DND-41 (cell line): ENCODE measurements at regions not wholly inside any gene's neighbourhood (a gene's known extent, or its start where the extent isn't known, plus 50 kb on each side); places are given as distances from the start of the nearest gene placed in this dataset.

Source experiments
- ATAC-seq: fragments of 200-7000 bp; cut with Tn5 transposase; 3 replicates; pipeline ENCODE4 v1.9.1; 2021; ENCODE audit warnings: low read depth; ENCODE audit not compliant: insufficient read depth
- DNase-seq: peaks from one replicate; pipeline ENCODE4 v3.0.0-alpha.2; 2020
- H2AFZ ChIP-seq: 2 replicates; pipeline ENCODE4 v1.6.0; 2012; ENCODE audit warnings: low read depth, low read length
- H3K27ac ChIP-seq: 2 replicates; pipeline ENCODE4 v1.5.1; 2012; ENCODE audit warnings: low read length, inconsistent platforms
- H3K27me3 ChIP-seq: fragments of 200-600 bp; sonication (generic); 2 replicates; pipeline ENCODE4 v1.6.0; 2012; ENCODE audit warnings: low read length, mild to moderate bottlenecking, inconsistent platforms; ENCODE audit not compliant: insufficient read depth, poor library complexity
- H3K36me3 ChIP-seq: 2 replicates; pipeline ENCODE4 v1.5.1; 2012; ENCODE audit warnings: low read length, inconsistent platforms; ENCODE audit not compliant: insufficient read depth
- H3K4me1 ChIP-seq: 2 replicates; pipeline ENCODE4 v1.5.1; 2012; ENCODE audit warnings: mild to moderate bottlenecking, low read length; ENCODE audit not compliant: insufficient read depth
- H3K4me2 ChIP-seq: 2 replicates; pipeline ENCODE4 v1.6.0; 2012; ENCODE audit warnings: mild to moderate bottlenecking, moderate library complexity, low read length, inconsistent platforms; ENCODE audit not compliant: insufficient read depth
- H3K4me3 ChIP-seq, 2 experiments: fragments of 200-600 bp in 1 of 2; shearing (Covaris generic) in 1 of 2; 2 replicates each; pipeline ENCODE4 v1.5.1; 2012 to 2016; ENCODE audit warnings: inconsistent platforms in 2 of 2, low read length in 2 of 2, mild to moderate bottlenecking in 2 of 2, low read depth in 1 of 2, moderate library complexity in 1 of 2
- H3K79me2 ChIP-seq: 2 replicates; pipeline ENCODE4 v1.6.0; 2012; ENCODE audit warnings: low read length, inconsistent platforms; ENCODE audit not compliant: insufficient read depth
- H3K9ac ChIP-seq: 2 replicates; pipeline ENCODE4 v1.6.0; 2012; ENCODE audit warnings: low read depth, mild to moderate bottlenecking, inconsistent platforms, low read length, moderate library complexity
- H3K9me3 ChIP-seq: 2 replicates; pipeline ENCODE4 v1.5.1; 2012; ENCODE audit warnings: low read length, moderate library complexity, mild to moderate bottlenecking, inconsistent platforms; ENCODE audit not compliant: insufficient read depth, severe bottlenecking
- H4K20me1 ChIP-seq: 2 replicates; pipeline ENCODE4 v1.6.0; 2012; ENCODE audit warnings: low read length; ENCODE audit not compliant: insufficient read depth
- EZH2 ChIP-seq: IDR thresholded peaks from 3 replicates; pipeline ENCODE4 v1.6.1; 2012; ENCODE audit warnings: borderline replicate concordance, low read depth, mild to moderate bottlenecking, moderate library complexity, low read length, inconsistent platforms; ENCODE audit not compliant: severe bottlenecking
- TF ChIP-seq, protein P1 (sequence below): IDR thresholded peaks from 2 replicates; pipeline ENCODE4 v1.5.1; 2012; ENCODE audit warnings: borderline replicate concordance, low read length, moderate library complexity, mild to moderate bottlenecking; ENCODE audit not compliant: poor library complexity, severe bottlenecking; ENCODE audit errors: extremely low read depth

DNA sequence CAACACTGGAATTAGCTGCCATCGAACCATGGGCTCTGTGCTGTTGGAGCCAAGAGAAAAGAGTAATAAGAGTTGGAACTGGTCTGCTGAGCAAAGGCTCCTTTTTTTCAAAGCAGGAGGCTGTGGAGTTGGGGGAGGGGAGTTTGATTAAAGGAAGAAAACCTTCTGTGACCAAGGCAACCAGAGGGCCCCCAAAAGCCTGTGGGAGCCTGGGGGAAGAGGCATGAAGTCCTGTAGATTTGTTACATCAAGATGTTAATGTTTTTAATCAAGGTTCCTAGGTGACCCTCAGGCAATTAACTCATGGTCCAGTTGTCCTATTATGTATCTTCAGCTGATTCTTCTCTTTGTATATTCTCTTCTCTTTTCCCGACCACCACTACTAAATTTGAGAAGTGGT is 403.9 kb downstream of the NDFIP2 start:
- Histone ChIP-seq H3K9ac (no peak overlapping the region), H3K27ac (no peak overlapping the region), H2AFZ (no peak overlapping the region), H3K4me3 (no peak overlapping the region), H3K36me3 (no peaks in the 10 kb centered on the region), H3K27me3 (no peaks in the 10 kb centered on the region), H4K20me1 (no peaks in the 10 kb centered on the region), H3K79me2 (no peaks in the 10 kb centered on the region), H3K4me2 (no peak overlapping the region), H3K9me3 (no peaks in the 10 kb centered on the region), H3K4me1 (no peaks in the 10 kb centered on the region)
- DNase-seq (no peak), ATAC-seq (no peak)
- TF ChIP-seq EZH2 = no peak
- TF ChIP-seq, protein P1, sequence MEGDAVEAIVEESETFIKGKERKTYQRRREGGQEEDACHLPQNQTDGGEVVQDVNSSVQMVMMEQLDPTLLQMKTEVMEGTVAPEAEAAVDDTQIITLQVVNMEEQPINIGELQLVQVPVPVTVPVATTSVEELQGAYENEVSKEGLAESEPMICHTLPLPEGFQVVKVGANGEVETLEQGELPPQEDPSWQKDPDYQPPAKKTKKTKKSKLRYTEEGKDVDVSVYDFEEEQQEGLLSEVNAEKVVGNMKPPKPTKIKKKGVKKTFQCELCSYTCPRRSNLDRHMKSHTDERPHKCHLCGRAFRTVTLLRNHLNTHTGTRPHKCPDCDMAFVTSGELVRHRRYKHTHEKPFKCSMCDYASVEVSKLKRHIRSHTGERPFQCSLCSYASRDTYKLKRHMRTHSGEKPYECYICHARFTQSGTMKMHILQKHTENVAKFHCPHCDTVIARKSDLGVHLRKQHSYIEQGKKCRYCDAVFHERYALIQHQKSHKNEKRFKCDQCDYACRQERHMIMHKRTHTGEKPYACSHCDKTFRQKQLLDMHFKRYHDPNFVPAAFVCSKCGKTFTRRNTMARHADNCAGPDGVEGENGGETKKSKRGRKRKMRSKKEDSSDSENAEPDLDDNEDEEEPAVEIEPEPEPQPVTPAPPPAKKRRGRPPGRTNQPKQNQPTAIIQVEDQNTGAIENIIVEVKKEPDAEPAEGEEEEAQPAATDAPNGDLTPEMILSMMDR = no peak

DNA sequence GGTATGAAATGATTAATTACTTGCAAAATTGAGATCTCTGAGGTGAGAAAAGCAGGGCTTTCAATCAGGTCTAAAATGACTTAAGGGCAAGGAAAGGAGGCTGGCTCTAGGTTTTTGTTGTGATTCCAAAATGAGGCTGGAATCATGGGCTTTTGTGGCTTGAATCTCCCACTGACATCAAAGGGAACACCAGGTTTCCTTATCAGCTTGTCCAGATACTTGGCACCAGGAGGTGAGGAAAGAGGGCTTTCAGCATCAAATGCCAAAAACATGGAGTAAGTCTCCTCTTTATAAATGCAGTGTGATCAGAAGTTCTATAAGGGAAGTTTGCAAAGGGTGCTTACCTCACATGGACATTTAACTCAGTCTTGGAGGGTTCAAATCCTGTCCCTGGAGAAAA is 402.3 kb downstream of the NDFIP2 start:
- Histone ChIP-seq H3K9me3 (no peaks in the 10 kb centered on the region), H2AFZ (no peak overlapping the region), H3K79me2 (no peaks in the 10 kb centered on the region), H3K36me3 (no peaks in the 10 kb centered on the region), H3K27me3 (no peaks in the 10 kb centered on the region), H3K4me2 (no peak overlapping the region), H3K4me1 (no peaks in the 10 kb centered on the region), H3K4me3 (no peak overlapping the region), H4K20me1 (no peaks in the 10 kb centered on the region), H3K9ac (no peak overlapping the region), H3K27ac (no peak overlapping the region)
- DNase-seq = no peak
- no peak for ATAC-seq
- no peak for TF ChIP-seq EZH2
- TF ChIP-seq, protein P1 = no peak

DNA sequence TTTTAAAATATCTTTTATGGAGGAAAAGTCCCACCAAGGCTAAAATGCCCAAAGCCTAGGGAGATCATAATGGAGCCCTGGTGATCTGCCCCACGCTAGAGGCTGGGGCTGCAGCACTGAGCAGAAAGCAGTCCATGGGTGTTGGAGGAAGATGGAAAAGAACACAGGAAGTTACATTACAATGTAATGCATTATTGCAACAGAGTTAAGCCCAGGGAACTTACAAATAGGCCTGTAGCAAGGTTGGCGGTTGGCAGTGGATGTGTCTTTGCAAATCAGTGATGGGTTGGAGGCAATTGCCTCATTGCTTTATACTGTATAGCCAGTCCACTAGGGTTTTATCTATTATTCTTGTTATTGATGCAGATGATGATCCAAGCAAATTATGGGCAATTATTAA is 399.9 kb downstream of the NDFIP2 start:
- Histone ChIP-seq H3K4me1 (no peaks in the 10 kb centered on the region), H3K4me2 (no peak overlapping the region), H3K79me2 (no peaks in the 10 kb centered on the region), H3K9ac (no peak overlapping the region), H3K27ac (no peak overlapping the region), H2AFZ (no peak overlapping the region), H3K36me3 (no peaks in the 10 kb centered on the region), H3K4me3 (no peak overlapping the region), H3K9me3 (no peaks in the 10 kb centered on the region), H4K20me1 (no peaks in the 10 kb centered on the region), H3K27me3 (no peaks in the 10 kb centered on the region)
- no peak for DNase-seq
- ATAC-seq = no peak
- no peak for TF ChIP-seq EZH2
- TF ChIP-seq, protein P1 = no peak
